ENCODE measurements at regions not wholly inside any gene's neighbourhood (a gene's known extent, or its start where the extent isn't known, plus 50 kb on each side); places are given as distances from the start of the nearest gene placed in this dataset.

- H3K79me2 ChIP-seq (ENCODE audit: insufficient read depth, low read length), result no peaks in the 10 kb centered on the region
- TF ChIP-seq CTCF (conservative IDR thresholded peaks at IDR 0.05; ENCODE audit: low read length) (no peak), EZH2phosphoT487 (IDR thresholded peaks at IDR 0.05; ENCODE audit: borderline replicate concordance) (no peak)
- H3F3A ChIP-seq (ENCODE audit: low read depth), result no peaks in the 10 kb centered on the region
- no peak overlapping the region for H3K4me2 ChIP-seq (ENCODE audit: low read depth, low read length, poor library complexity, severe bottlenecking)
- H3K27me3 ChIP-seq (ENCODE audit: insufficient read depth, low read length, poor library complexity, severe bottlenecking), result no peaks in the 10 kb centered on the region
- no peak overlapping the region for H3K9ac ChIP-seq (ENCODE audit: low read depth, low read length, poor library complexity, severe bottlenecking)
- H3K4me3 ChIP-seq (ENCODE audit: low read length, poor library complexity, severe bottlenecking), result no peak overlapping the region
- no peaks in the 10 kb centered on the region for H3K36me3 ChIP-seq (ENCODE audit: insufficient read depth, low read length)
- no peaks in the 10 kb centered on the region for H4K20me1 ChIP-seq (ENCODE audit: insufficient read depth, low read length, poor library complexity, severe bottlenecking)
- no peaks in the 10 kb centered on the region for H3K4me1 ChIP-seq (ENCODE audit: insufficient read depth, low read length, poor library complexity, severe bottlenecking)
- H3K9me2 ChIP-seq (replicated peaks; ENCODE audit: low read depth, low read length), result no peaks in the 10 kb centered on the region
- H2AFZ ChIP-seq (ENCODE audit: low read length), result no peak overlapping the region
- H3K9me3 ChIP-seq (ENCODE audit: insufficient read depth, low read depth, low read length), result no peaks in the 10 kb centered on the region
Measured at GRCh38 chrX:20620306-20620705, 353.6 kb upstream of the RPS6KA3 start.

GRCh38 chrX:20609916-20610415 lies 343.3 kb upstream of the RPS6KA3 start:
- H3K4me3 ChIP-seq (ENCODE audit: low read length, poor library complexity, severe bottlenecking), result no peak overlapping the region

DNA sequence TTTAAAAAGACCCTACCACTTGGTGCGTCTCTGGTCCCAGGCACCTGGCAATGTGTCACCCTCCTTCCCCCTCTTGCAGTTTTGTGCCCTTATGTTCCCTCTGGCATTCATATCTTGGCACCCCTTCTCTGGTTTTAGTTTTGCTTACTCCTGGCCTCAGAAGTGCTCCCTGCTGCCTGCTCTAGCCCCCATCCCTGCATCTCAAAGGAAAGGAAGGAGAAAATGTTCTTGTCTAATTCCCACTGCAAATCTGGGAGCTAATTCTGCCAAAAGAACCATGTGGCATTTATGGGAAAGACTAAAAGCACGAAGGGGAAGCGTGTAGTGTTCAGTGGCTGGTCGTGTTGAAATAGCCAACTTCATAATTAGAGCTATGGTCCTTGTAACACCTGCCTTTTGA lies 340.1 kb upstream of the RPS6KA3 start:
- Histone ChIP-seq H3F3A (ENCODE audit: low read depth) (no peaks in the 10 kb centered on the region), H4K20me1 (ENCODE audit: insufficient read depth, low read length, poor library complexity, severe bottlenecking) (no peaks in the 10 kb centered on the region), H2AFZ (ENCODE audit: low read length) (no peak overlapping the region), H3K27me3 (ENCODE audit: insufficient read depth, low read length, poor library complexity, severe bottlenecking) (no peaks in the 10 kb centered on the region), H3K9me2 (replicated peaks; ENCODE audit: low read depth, low read length) (no peaks in the 10 kb centered on the region), H3K4me1 (ENCODE audit: insufficient read depth, low read length, poor library complexity, severe bottlenecking) (no peaks in the 10 kb centered on the region), H3K9ac (ENCODE audit: low read depth, low read length, poor library complexity, severe bottlenecking) (no peak overlapping the region), H3K9me3 (ENCODE audit: insufficient read depth, low read depth, low read length) (no peaks in the 10 kb centered on the region), H3K79me2 (ENCODE audit: insufficient read depth, low read length) (no peaks in the 10 kb centered on the region), H3K4me3 (ENCODE audit: low read length, poor library complexity, severe bottlenecking) (no peak overlapping the region), H3K4me2 (ENCODE audit: low read depth, low read length, poor library complexity, severe bottlenecking) (no peak overlapping the region), H3K36me3 (ENCODE audit: insufficient read depth, low read length) (no peaks in the 10 kb centered on the region)
- no peak for TF ChIP-seq EZH2phosphoT487 (IDR thresholded peaks at IDR 0.05; ENCODE audit: borderline replicate concordance)
- no peak for TF ChIP-seq CTCF (conservative IDR thresholded peaks at IDR 0.05; ENCODE audit: low read length)

More at GRCh38 chrX:20609916-20610415, 343.3 kb upstream of the RPS6KA3 start:
- H3K4me2 ChIP-seq (ENCODE audit: low read depth, low read length, poor library complexity, severe bottlenecking), result no peak overlapping the region
- no peaks in the 10 kb centered on the region for H3K79me2 ChIP-seq (ENCODE audit: insufficient read depth, low read length)
- no peaks in the 10 kb centered on the region for H3F3A ChIP-seq (ENCODE audit: low read depth)
- no peaks in the 10 kb centered on the region for H3K9me3 ChIP-seq (ENCODE audit: insufficient read depth, low read depth, low read length)
- no peak for TF ChIP-seq EZH2phosphoT487 (IDR thresholded peaks at IDR 0.05; ENCODE audit: borderline replicate concordance)
- no peak for TF ChIP-seq CTCF (conservative IDR thresholded peaks at IDR 0.05; ENCODE audit: low read length)
- H2AFZ ChIP-seq (ENCODE audit: low read length), result no peak overlapping the region
- H3K4me1 ChIP-seq (ENCODE audit: insufficient read depth, low read length, poor library complexity, severe bottlenecking), result no peaks in the 10 kb centered on the region
- no peaks in the 10 kb centered on the region for H3K9me2 ChIP-seq (replicated peaks; ENCODE audit: low read depth, low read length)
- no peaks in the 10 kb centered on the region for H3K36me3 ChIP-seq (ENCODE audit: insufficient read depth, low read length)
- no peaks in the 10 kb centered on the region for H4K20me1 ChIP-seq (ENCODE audit: insufficient read depth, low read length, poor library complexity, severe bottlenecking)
- no peak overlapping the region for H3K9ac ChIP-seq (ENCODE audit: low read depth, low read length, poor library complexity, severe bottlenecking)
- H3K27me3 ChIP-seq (ENCODE audit: insufficient read depth, low read length, poor library complexity, severe bottlenecking), result no peaks in the 10 kb centered on the region
